ENCODE measurements at regions not wholly inside any gene's neighbourhood (a gene's known extent, or its start where the extent isn't known, plus 50 kb on each side); places are given as distances from the start of the nearest gene placed in this dataset.

DNA sequence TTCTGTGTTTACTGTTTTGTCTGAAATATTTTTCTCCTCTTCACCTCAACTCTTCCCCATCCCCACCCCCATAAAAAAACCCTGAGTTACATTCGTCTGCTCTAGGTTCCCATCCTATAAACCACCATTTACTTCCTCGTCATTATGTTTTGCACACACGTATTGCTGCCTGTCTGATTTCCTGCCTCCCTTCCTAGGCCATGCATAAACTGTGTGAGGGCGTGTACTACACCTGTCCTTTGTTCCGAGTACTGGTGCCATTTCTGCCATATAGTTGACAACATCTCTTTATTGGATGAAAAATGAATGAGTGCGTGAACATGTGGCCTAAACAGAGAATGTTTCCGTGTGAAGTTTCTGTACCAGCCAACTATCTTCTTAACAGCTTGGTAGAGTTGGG, 258.5 kb upstream of the FAT1 start:
- TF ChIP-seq, protein P1, sequence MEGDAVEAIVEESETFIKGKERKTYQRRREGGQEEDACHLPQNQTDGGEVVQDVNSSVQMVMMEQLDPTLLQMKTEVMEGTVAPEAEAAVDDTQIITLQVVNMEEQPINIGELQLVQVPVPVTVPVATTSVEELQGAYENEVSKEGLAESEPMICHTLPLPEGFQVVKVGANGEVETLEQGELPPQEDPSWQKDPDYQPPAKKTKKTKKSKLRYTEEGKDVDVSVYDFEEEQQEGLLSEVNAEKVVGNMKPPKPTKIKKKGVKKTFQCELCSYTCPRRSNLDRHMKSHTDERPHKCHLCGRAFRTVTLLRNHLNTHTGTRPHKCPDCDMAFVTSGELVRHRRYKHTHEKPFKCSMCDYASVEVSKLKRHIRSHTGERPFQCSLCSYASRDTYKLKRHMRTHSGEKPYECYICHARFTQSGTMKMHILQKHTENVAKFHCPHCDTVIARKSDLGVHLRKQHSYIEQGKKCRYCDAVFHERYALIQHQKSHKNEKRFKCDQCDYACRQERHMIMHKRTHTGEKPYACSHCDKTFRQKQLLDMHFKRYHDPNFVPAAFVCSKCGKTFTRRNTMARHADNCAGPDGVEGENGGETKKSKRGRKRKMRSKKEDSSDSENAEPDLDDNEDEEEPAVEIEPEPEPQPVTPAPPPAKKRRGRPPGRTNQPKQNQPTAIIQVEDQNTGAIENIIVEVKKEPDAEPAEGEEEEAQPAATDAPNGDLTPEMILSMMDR (conservative IDR thresholded peaks at IDR 0.05 in 1 of 2, IDR thresholded peaks at IDR 0.05 in 1 of 2; ENCODE audit: extremely low read depth in 1 of 2, insufficient read depth in 1 of 2, low read depth in 1 of 2, low read length in 2 of 2), result no peak
- no peak for TF ChIP-seq EZH2 (IDR thresholded peaks at IDR 0.05; ENCODE audit: borderline replicate concordance, low read length)

All from mammary epithelial cell (primary cell).